DMS153 (cell line): ENCODE measurements at regions not wholly inside any gene's neighbourhood (a gene's known extent, or its start where the extent isn't known, plus 50 kb on each side); places are given as distances from the start of the nearest gene placed in this dataset.

Experiments used
- DNase-seq: peaks from one replicate; lab custom pipeline; 2025; lab: John Stamatoyannopoulos, UW

DNA sequence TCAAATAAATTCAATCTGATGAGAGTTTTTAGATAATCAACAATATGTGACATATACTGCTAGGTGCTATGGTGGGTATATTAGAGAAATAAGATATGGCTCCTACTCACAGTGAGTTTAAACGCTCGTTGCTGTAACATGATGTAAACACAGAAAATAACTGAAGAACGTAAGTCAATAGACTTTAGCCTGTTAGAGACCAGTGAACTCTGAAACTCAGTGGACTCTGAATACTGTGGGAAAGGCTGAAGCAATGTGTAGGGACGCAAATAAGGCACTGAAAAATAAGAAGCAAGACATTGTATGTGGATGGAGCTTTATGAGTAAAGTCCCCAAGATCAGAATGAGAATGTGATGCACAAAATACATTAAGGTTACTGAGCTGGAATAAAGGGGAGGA, 431.6 kb downstream of the TFAP2B start:
- no peak for DNase-seq

DNA sequence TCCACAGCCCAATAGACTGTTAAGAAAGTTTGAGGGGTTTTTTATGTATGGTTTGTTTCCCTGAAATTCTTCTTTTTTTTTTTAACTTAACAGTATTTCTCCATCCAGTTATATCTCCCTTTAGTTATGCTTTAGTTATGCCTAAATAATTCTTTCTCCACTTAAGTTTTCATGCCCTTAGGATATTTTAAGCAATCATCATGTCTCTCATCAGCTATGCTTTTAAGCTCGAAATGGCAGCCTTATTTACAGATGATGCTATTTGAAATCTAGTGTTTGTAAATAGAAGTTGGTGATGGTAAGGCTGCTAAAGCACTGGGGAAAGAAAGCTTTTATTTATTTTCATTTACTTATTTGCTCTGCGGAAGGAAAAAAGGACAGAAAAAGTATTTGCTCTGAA, 439.3 kb downstream of the TFAP2B start:
- no peak for DNase-seq

- DNase-seq = no peak
Measured at GRCh38 chr6:51260003-51260402, 441.3 kb downstream of the TFAP2B start.

- DNase-seq = no peak
Measured at GRCh38 chr6:51261691-51262090, 443.0 kb downstream of the TFAP2B start.

DNA sequence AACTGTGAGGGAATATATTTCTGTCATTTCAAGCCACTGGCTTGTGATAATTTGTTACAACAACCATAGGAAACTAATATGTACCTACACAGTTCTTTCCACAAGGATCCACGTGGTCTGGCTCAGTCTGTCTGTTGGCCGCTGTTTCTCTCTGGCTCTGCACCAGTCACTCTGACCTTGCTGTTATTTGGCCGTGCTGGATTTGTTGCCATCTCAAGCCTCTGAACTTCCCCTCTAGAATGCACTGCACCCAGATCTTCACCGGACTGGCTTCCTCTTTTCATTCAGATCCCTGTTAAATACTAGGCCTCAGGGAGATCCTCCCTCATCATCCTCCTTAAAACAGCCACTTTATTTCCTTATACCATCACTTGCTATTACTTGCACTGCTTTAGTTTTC, 446.8 kb downstream of the TFAP2B start:
- DNase-seq = no peak

DNA sequence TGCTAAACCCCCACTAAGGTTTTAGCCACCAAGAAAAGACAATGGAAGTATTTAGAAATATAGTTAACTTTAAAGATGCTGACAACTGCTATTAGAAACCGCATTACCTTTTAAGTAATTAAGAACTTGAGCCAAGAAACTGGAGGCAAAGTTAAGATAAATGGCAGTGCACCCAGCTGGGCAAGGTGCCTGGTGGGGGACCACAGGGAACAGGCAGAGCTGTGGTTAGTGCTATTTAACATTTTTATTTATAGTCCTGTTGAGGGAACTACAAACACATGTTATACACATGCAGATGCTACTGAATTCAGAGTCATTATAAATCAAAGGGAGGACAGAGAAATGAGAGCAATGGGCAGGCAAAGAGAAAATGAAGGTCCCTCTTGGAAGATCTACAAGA, 447.9 kb downstream of the TFAP2B start:
- DNase-seq = no peak

- DNase-seq = no peak
Measured at GRCh38 chr6:51268666-51269065, 450.0 kb downstream of the TFAP2B start.

GRCh38 chr6:51269876-51270275, 451.2 kb downstream of the TFAP2B start:
- DNase-seq = no peak

DNA sequence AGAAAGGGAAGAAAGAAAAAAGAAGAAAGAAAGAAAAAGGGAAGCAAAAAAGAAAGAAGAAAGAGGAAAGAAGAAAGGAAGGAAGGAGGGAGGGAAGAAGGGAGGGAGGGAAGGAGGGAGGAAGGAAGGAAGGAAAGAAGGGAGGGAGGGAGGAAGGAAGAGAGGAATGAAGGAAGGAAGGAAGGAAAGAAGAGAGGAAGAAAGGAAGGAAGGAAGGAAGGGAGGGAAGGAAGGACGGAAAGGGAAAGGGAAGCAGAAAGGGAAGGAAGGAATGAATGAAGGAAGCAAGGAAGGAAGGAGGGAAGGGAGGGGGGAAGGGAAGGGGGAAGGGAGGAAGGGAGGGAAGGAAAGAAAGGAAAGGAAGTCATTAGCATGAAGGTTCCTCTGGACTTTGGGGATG, 452.9 kb downstream of the TFAP2B start:
- DNase-seq = no peak

GRCh38 chr6:51273228-51273961, 454.7 kb downstream of the TFAP2B start:
- no peak for DNase-seq

- DNase-seq = no peak
Measured at GRCh38 chr6:51277474-51277873, 458.8 kb downstream of the TFAP2B start.

GRCh38 chr6:51282026-51282425, 463.4 kb downstream of the TFAP2B start:
- DNase-seq = no peak

DNA sequence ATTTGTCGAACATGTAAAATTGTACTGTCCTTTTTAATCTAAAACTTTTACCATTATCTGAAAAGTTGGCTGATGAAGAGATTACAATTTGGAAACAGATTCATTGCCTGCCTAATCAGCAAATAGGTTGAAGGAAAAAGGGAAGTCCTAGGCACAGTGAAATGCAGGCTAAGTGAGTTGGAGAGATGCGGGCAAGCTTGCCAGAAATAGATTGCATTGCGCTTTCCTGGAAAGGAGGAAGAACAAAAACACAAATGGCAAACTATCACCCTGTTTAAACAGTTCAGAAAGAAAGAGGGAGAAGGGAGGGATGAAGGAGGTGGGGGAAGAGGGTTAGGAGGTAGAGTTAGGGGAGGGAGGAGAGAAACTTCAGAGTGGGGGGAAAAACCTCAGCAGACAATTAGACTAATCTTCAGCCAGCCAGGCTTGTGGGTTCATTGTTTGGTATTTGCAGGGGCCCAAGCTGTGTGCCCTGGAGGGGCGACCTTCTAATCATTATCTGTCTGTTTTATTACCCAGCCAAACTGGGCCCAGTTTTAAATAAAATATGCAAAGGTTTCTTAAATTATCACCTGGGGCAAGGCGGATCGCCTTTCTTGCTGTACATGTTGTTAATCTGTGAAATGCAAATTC, 465.2 kb downstream of the TFAP2B start:
- no peak for DNase-seq

GRCh38 chr6:51285876-51286275, 467.2 kb downstream of the TFAP2B start:
- DNase-seq = no peak

- no peak for DNase-seq
Measured at GRCh38 chr6:51289041-51289440, 470.4 kb downstream of the TFAP2B start.

GRCh38 chr6:51292659-51293058, 474.0 kb downstream of the TFAP2B start:
- DNase-seq = no peak

DNA sequence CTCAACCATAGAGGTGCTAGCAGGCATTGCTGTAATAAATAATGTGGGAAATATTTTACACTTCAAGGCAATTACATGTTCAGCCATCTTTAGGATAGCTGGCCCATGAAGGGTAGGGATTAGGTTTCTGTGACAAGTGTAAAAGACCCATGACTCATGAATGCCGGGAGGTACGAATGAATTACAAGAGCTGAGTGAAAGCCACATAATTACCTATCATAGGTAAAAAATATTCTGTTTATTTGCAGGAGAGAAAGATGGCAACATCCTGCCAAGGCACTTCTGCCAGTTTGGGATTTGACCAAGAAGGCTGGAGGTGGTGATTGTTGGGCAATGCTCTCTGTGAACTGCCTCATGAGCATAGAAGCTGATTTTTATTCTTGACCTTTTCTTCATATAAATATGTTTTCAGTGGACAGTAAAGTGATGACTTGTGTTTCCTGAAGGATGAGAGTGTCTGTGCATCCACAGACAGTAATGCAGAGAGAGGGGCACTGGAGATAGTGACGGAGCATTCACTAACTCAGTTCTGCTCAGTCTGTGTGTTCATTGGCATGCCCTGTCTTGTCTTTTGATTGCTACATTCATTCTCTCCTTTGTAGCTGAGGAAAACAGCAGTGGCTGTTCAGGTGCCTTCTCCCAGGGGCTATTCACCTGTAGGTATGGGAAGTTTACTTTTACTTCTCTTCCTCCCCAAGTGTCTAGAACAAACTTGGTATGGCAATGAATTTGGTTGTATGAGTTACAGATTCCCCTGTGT, 481.1 kb downstream of the TFAP2B start:
- peak; percentile 33 for DNase-seq

DNA sequence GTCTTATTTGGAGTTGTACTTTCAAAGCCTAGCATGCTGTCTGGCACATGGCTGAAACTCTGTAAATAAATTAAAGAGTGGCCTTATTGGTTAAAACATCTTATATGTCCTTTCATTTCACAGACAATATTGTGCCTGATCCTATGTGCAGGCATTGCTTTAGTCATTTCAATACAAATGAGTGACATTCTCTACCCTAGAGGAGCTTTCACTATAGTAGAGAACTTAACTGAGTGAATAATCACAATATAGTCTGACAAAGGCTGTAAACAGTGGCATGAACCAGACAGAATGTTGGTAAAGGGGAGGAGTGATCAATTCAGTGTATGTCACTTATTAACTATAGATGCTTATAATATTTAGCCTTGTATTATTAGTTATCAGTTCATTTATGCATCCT, 481.8 kb downstream of the TFAP2B start:
- DNase-seq = no peak

DNA sequence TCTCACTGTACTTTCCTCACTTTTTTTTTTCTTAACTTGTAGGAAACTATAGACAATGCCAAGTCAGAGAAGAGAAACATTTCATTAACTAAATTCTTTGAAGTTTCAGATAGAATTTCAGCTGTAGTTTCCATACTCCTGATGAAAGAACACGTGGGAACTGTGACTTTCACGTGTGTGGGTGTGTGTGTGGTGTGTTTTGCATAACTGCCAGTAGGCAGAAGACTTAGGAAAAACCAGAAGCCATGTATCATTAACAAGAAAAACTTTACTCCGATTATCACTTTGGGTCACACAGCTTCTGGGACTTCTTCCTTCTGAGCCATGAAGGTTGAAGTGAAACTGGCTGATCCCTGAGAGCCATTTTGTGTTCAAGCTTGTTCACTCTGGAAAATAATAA, 483.3 kb downstream of the TFAP2B start:
- DNase-seq = no peak

DNA sequence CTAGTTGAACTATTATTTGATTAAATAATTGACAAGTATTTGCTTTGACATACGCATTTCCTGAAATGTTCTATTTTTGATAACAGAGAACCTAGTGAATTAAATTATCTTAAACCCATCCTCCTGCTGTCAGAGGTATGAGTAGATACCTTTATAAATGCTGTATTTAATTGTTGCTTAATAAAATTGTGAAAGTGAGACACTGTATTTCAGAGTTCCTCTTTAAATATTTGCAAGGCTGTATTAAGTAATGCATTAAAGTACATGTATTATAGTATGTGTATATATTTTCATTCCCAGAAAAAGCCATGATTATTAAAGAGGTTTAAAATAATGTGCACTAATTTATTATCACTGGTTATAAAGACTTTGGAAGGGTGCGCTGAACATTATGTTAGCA, 483.8 kb downstream of the TFAP2B start:
- no peak for DNase-seq

DNA sequence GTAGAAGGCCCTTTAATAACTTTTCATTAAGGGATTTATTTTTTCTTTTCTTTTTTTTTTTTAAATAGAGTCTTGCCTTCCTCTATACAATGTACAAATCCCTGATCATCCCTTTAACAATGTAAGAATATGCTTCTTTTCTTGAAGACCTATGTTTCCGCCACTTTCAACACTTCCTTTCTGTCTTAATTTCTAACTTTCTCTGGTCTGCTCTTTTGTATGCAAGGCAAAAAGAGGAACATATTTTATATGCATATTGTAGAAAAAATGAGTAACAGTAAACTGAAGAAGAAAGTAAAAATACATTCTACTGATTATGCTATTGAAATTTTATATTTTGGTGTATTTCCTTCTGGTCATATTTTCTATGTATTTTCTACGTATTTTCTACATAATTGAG, 484.7 kb downstream of the TFAP2B start:
- no peak for DNase-seq

GRCh38 chr6:51314965-51315364, 496.3 kb downstream of the TFAP2B start:
- no peak for DNase-seq

DNA sequence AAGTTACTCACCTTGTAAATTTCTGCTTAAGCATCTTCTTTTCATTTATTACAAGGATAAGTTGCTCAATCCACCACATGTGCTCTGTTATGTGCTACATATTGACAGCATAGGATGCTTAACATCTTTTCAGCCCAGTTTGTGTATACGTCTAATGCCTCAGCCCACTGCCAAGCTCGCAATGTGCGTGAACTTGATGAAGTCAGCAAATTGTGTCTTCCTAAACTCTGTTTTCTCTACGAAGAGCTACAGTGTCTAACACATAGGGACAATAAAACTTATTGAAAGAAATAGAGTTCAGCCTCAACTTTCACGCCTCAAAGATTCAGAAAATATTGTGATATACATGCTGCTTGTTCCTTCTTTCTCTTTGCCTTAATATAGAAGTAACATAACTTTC, 500.0 kb downstream of the TFAP2B start:
- DNase-seq = no peak
